RWPE1 (cell line): ENCODE measurements at regions not wholly inside any gene's neighbourhood (a gene's known extent, or its start where the extent isn't known, plus 50 kb on each side); places are given as distances from the start of the nearest gene placed in this dataset.

Experiments
- CTCF ChIA-PET: fragments of 350-600 bp; sonication (Branson Sonifier 250); formaldehyde crosslinking; extraction: SDS; loops from one replicate; lab custom pipeline; 2021; lab: Yijun Ruan, JAX
- POLR2A ChIA-PET: fragments of 400-600 bp; formaldehyde crosslinking; extraction: SDS; loops from one replicate; lab custom pipeline; 2020; ENCODE audit warnings: antibody characterized with exemption; ENCODE audit not compliant: low non-redundant PET; lab: Yijun Ruan, JAX
- DNase-seq: peaks from one replicate; pipeline ENCODE4 v3.0.0; 2012; ENCODE audit warnings: low spot score
- H3K27ac ChIP-seq: fragments of 450-650 bp; 2 replicates; pipeline ENCODE4 v1.5.1; 2017
- TF ChIP-seq, protein P1 (sequence below): fragments of 450-650 bp; conservative IDR thresholded peaks from 2 replicates; pipeline ENCODE4 v1.5.1; 2017; ENCODE audit warnings: low read depth, mild to moderate bottlenecking

DNA sequence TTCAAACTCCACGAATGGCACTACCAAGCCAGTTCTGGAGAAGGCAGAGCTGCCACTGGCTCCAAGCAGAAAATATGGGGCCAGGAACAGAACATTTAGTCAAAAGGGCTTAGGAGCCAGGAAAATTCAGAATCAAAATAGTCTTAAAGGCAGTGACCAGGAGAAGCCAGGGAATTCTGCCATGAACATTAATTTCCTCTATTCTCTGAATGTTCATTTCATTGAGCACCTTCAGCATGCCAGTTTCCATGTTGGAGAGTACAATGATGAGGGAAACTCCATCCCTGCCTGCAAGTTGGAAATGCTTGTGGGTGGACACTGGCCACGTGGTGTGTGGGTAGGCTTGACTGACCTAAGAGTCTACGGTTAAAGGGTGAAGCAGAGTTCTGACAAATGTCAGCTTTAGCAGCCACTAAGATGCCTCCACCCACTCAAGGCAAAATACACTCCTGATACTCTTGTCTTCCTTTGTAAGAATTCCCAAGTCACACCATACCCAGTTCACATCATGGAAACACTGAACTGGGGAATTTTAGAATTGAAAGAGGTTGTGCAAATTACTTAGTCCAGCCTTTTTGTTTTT lies 190.1 kb upstream of the C1QTNF7 start:
- DNase-seq: no peak
- H3K27ac ChIP-seq: no peak overlapping the region
- POLR2A ChIA-PET: no interaction called here
- TF ChIP-seq, protein P1, sequence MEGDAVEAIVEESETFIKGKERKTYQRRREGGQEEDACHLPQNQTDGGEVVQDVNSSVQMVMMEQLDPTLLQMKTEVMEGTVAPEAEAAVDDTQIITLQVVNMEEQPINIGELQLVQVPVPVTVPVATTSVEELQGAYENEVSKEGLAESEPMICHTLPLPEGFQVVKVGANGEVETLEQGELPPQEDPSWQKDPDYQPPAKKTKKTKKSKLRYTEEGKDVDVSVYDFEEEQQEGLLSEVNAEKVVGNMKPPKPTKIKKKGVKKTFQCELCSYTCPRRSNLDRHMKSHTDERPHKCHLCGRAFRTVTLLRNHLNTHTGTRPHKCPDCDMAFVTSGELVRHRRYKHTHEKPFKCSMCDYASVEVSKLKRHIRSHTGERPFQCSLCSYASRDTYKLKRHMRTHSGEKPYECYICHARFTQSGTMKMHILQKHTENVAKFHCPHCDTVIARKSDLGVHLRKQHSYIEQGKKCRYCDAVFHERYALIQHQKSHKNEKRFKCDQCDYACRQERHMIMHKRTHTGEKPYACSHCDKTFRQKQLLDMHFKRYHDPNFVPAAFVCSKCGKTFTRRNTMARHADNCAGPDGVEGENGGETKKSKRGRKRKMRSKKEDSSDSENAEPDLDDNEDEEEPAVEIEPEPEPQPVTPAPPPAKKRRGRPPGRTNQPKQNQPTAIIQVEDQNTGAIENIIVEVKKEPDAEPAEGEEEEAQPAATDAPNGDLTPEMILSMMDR: no peak
- CTCF ChIA-PET: no interaction called here

GRCh38 chr4:15238720-15239119 lies 189.1 kb upstream of the C1QTNF7 start:
- TF ChIP-seq, protein P1: no peak; the same call in 1 of the 2 replicates
- no peak overlapping the region for H3K27ac ChIP-seq
- CTCF ChIA-PET: interaction anchor here (0.6 to 0.7 kb wide), 2 partner anchors 206 to 302 kb away, joined by 3 to 4 read pairs; no protein-coding TSS in a partner anchor
- POLR2A ChIA-PET: no interaction called here
- DNase-seq: peak; percentile 48

- TF ChIP-seq, protein P1: no peak
- CTCF ChIA-PET: no interaction called here
- POLR2A ChIA-PET: no interaction called here
- no peak overlapping the region for H3K27ac ChIP-seq
- DNase-seq: no peak
Measured at GRCh38 chr4:15239866-15240265, 188.0 kb upstream of the C1QTNF7 start.

GRCh38 chr4:15240764-15241163 lies 187.1 kb upstream of the C1QTNF7 start:
- H3K27ac ChIP-seq: no peak overlapping the region
- no peak for DNase-seq
- TF ChIP-seq, protein P1: no peak
- ChIA-PET POLR2A (no interaction called here), CTCF (no interaction called here)

DNA sequence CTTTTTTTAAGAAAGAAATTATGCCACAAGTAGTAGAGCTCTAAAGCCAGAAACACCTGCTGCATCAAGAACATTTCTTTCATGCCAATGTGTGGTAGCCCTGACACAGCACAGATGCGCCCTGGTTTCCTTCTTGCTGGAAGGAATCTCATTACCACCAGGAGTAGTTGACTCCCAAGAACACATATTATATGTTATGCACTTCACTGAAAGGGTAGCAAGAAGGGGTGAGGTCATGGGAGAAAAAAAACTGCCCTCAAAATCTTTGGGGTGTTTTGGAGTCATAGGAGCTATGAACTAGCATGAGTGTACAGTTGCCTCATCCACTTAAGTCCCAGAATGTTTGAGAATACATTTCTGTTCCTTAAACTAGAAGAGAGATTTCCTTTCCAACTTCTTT lies 185.8 kb upstream of the C1QTNF7 start:
- CTCF ChIA-PET: interaction anchor here (0.7 kb wide), 1 partner anchor 20 kb away, joined by 3 read pairs; no protein-coding TSS in a partner anchor
- DNase-seq: no peak
- TF ChIP-seq, protein P1: no peak
- no peak overlapping the region for H3K27ac ChIP-seq
- POLR2A ChIA-PET: no interaction called here

DNA sequence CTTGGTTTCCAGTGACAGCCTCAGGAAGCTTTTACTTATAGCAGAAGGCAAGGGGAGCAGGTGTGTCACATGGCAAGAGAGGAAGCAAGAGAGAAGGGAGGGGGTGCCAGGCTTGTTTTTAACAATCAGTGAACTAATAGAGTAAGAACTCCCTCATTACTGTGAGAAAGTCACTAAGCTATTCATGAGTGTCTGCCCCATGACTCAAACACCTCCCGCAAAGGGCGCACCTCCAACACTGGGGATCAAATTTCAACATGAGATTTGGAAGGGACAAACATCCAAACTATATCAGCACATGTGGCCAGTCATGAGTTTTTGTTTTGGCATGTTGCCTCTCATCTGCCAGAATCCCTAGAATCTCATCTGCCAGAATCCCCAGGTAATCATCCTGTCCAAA lies 183.5 kb upstream of the C1QTNF7 start:
- H3K27ac ChIP-seq: no peak overlapping the region
- no peak for DNase-seq
- ChIA-PET POLR2A (no interaction called here), CTCF (interaction anchor here (0.7 kb wide), 2 partner anchors 48 to 1001 kb away, joined by 3 to 8 read pairs; no protein-coding TSS in a partner anchor)
- TF ChIP-seq, protein P1: no peak
